ENCODE measurements at regions not wholly inside any gene's neighbourhood (a gene's known extent, or its start where the extent isn't known, plus 50 kb on each side); places are given as distances from the start of the nearest gene placed in this dataset.

DNA sequence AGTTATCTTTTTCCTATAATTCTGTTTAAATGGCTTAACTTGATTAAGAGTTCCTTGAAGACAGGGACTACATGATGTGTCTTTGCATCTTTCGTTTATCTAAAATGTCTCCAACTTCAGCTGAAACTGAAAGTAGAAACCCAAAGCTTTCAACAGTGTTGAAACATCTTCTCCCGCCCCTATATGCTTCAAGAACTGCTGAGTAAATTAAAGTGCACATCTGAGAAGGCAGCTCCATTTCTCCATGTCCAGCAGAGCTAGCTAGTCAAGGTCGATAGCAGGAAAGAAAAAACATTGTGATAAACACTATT, 185.7 kb upstream of the TBL1X start:
- DNase-seq (ENCODE audit: extremely low read depth, low read depth): no peak
- no peak overlapping the region for H3K4me3 ChIP-seq (replicated peaks; ENCODE audit: low read depth, low read length)

DNA sequence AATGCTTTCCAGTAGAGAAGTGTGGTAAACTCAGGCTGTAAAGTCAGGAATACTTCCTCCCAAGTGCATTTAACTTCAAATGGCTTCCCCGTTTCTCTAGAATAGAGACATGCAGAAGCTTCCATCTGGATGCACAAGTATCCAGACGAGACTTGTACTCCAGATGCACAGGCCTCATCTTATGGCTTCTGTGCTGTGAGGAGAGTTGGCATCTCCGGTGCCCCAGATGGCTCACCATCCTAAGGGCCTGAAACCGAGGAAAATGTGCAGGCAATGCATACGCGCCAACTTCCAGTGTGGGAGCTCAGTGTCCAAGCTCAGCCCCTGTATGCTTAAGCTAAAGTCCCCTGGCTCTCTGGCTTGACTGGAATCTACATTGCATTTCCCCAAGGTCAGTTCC, 184.0 kb upstream of the TBL1X start:
- H3K4me3 ChIP-seq (replicated peaks; ENCODE audit: low read depth, low read length): no peak overlapping the region
- TF ChIP-seq, protein P1, sequence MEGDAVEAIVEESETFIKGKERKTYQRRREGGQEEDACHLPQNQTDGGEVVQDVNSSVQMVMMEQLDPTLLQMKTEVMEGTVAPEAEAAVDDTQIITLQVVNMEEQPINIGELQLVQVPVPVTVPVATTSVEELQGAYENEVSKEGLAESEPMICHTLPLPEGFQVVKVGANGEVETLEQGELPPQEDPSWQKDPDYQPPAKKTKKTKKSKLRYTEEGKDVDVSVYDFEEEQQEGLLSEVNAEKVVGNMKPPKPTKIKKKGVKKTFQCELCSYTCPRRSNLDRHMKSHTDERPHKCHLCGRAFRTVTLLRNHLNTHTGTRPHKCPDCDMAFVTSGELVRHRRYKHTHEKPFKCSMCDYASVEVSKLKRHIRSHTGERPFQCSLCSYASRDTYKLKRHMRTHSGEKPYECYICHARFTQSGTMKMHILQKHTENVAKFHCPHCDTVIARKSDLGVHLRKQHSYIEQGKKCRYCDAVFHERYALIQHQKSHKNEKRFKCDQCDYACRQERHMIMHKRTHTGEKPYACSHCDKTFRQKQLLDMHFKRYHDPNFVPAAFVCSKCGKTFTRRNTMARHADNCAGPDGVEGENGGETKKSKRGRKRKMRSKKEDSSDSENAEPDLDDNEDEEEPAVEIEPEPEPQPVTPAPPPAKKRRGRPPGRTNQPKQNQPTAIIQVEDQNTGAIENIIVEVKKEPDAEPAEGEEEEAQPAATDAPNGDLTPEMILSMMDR (IDR thresholded peaks at IDR 0.05; ENCODE audit: low read depth, low read length, missing control alignments): no peak
- no peak for DNase-seq (ENCODE audit: extremely low read depth, low read depth)

More for the DNA sequence above, 185.7 kb upstream of the TBL1X start:
- TF ChIP-seq, protein P1 (IDR thresholded peaks at IDR 0.05; ENCODE audit: low read depth, low read length, missing control alignments): no peak

- no peak overlapping the region for H3K4me3 ChIP-seq (replicated peaks; ENCODE audit: low read depth, low read length)
- TF ChIP-seq, protein P1 (IDR thresholded peaks at IDR 0.05; ENCODE audit: low read depth, low read length, missing control alignments): no peak
- no peak for DNase-seq (ENCODE audit: extremely low read depth, low read depth)
Observed at GRCh38 chrX:9282325-9282724, 182.5 kb upstream of the TBL1X start.

- no peak for DNase-seq (ENCODE audit: extremely low read depth, low read depth)
- no peak overlapping the region for H3K4me3 ChIP-seq (replicated peaks; ENCODE audit: low read depth, low read length)
- TF ChIP-seq, protein P1 (IDR thresholded peaks at IDR 0.05; ENCODE audit: low read depth, low read length, missing control alignments): no peak
Observed at GRCh38 chrX:9285342-9285771, 179.5 kb upstream of the TBL1X start.

- H3K4me3 ChIP-seq (replicated peaks; ENCODE audit: low read depth, low read length): no peak overlapping the region
- TF ChIP-seq, protein P1 (IDR thresholded peaks at IDR 0.05; ENCODE audit: low read depth, low read length, missing control alignments): no peak
- no peak for DNase-seq (ENCODE audit: extremely low read depth, low read depth)
Observed at GRCh38 chrX:9286234-9286633, 178.6 kb upstream of the TBL1X start.

- DNase-seq (ENCODE audit: extremely low read depth, low read depth): no peak
- H3K4me3 ChIP-seq (replicated peaks; ENCODE audit: low read depth, low read length): no peak overlapping the region
- TF ChIP-seq, protein P1 (IDR thresholded peaks at IDR 0.05; ENCODE audit: low read depth, low read length, missing control alignments): no peak
Observed at GRCh38 chrX:9291629-9292028, 173.2 kb upstream of the TBL1X start.

DNA sequence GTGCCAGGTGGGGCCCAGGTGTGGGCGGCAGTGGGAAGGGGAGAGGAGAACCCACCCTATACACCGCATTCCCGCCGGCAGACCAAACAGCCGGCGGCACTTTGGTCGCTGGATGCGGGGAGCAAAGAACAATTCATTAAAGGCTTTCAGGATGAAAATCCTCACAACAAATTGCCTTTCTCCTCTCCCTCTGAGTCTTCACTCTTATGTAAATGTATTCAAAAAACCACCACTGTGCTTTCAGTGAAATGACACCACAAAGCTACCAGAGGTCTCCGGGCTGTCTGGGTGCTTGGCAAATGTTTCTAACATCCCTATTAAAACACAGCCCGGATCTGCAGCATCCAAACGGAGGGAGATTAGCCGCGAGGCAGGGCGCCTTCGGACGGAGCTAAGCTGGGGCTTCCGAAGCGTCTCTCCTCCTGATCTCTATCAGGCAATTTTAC, 171.8 kb upstream of the TBL1X start:
- TF ChIP-seq, protein P1 (IDR thresholded peaks at IDR 0.05; ENCODE audit: low read depth, low read length, missing control alignments): no peak
- H3K4me3 ChIP-seq (replicated peaks; ENCODE audit: low read depth, low read length): no peak overlapping the region

More for the DNA sequence above, 171.8 kb upstream of the TBL1X start:
- DNase-seq (ENCODE audit: extremely low read depth, low read depth): no peak
